NB4 (cell line): ENCODE measurements at regions not wholly inside any gene's neighbourhood (a gene's known extent, or its start where the extent isn't known, plus 50 kb on each side); places are given as distances from the start of the nearest gene placed in this dataset.
"Not testable (repeated sequence)": the region's sequence is repeated elsewhere in the genome, so short reads cannot be mapped to it uniquely, and the experiment has no call there.

Experiments used
- MAX ChIP-seq: IDR thresholded peaks from 2 replicates; pipeline ENCODE4 v1.6.1; 2011; ENCODE audit warnings: low read depth, low read length
- POLR2A ChIP-seq: IDR thresholded peaks from 2 replicates; pipeline ENCODE4 v1.6.1; 2011; ENCODE audit warnings: mild to moderate bottlenecking; ENCODE audit not compliant: insufficient read length; ENCODE audit errors: extremely low read depth
- TF ChIP-seq, protein P1 (sequence below): IDR thresholded peaks from one replicate; pipeline ENCODE4 v1.5.1; 2012; ENCODE audit warnings: low read depth, low read length

DNA sequence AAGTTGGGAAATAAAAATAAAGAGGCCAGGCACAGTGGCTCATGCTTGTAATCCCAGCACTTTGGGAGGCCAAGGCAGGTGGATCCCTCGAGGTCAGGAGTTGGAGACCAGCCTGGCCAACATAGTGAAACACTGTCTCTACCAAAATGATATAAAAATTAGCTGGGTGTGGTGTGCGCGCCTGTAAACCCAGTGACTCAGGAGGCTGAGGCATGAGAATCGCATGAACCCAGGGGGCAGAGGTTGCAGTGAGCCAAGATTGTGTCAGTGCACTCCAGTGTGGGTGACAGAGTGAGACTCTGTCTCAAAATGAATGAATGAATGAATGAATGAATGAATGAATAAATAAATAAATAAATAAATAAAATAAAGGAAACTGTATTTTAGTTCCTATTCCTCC lies 93.9 kb downstream of the SPRY4 start:
- TF ChIP-seq, protein P1, sequence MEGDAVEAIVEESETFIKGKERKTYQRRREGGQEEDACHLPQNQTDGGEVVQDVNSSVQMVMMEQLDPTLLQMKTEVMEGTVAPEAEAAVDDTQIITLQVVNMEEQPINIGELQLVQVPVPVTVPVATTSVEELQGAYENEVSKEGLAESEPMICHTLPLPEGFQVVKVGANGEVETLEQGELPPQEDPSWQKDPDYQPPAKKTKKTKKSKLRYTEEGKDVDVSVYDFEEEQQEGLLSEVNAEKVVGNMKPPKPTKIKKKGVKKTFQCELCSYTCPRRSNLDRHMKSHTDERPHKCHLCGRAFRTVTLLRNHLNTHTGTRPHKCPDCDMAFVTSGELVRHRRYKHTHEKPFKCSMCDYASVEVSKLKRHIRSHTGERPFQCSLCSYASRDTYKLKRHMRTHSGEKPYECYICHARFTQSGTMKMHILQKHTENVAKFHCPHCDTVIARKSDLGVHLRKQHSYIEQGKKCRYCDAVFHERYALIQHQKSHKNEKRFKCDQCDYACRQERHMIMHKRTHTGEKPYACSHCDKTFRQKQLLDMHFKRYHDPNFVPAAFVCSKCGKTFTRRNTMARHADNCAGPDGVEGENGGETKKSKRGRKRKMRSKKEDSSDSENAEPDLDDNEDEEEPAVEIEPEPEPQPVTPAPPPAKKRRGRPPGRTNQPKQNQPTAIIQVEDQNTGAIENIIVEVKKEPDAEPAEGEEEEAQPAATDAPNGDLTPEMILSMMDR = not testable (repeated sequence)
- TF ChIP-seq POLR2A, MAX: not testable (repeated sequence)
